K562 (cell line): ENCODE measurements at regions not wholly inside any gene's neighbourhood (a gene's known extent, or its start where the extent isn't known, plus 50 kb on each side); places are given as distances from the start of the nearest gene placed in this dataset.

Experiments used
- ATAC-seq: fragments of 200-7000 bp; cut with Tn5 transposase; 3 replicates; pipeline ENCODE4 v1.9.1; 2020; ENCODE audit warnings: moderate library complexity
- BruUV-seq: library from RNA; stranded (reverse); fragments of 400-500 nt; replicated peaks from 2 replicates; lab custom pipeline; 2021; lab: Mats Ljungman, UMichigan
- CTCF ChIA-PET: fragments of 300-600 bp; formaldehyde crosslinking; extraction: SDS; loops from one replicate; lab custom pipeline; 2021; ENCODE audit warnings: low intra/inter-chr PET ratio; lab: Yijun Ruan, JAX
- POLR2A ChIA-PET: fragments of 300-600, 350-650 bp; sonication (Branson Sonifier 250); formaldehyde crosslinking; extraction: SDS; loops from one replicate; lab custom pipeline; 2021; ENCODE audit warnings: antibody characterized with exemption, inconsistent platforms; lab: Yijun Ruan, JAX
- DNase-seq, 4 experiments: peaks; one replicate each; pipeline versions ENCODE4 v3.0.0 to v3.0.0-alpha.2; 2011 to 2018; ENCODE audit warnings: low spot score in 3 of 4, mixed read lengths in 3 of 4; ENCODE audit errors: extremely low read depth in 1 of 4
- FAIRE-seq: peaks from 2 replicates; lab custom pipeline; 2011; peaks lifted over from hg19 to GRCh38; lab: Jason Lieb, UNC
- H2AFZ ChIP-seq: 2 replicates; pipeline ENCODE4 v1.6.0; 2011; ENCODE audit warnings: low read depth, low read length, control low read depth, inconsistent platforms
- H3K27ac ChIP-seq: fragments of 200-600 bp; 3 replicates; pipeline ENCODE4 v1.8.0; 2011; ENCODE audit warnings: low read depth, mild to moderate bottlenecking, control low read depth, inconsistent platforms, low read length, moderate library complexity, mixed read lengths; ENCODE audit errors: extremely low read depth
- H3K27me3 ChIP-seq, 2 experiments: fragments of 300-600 bp in 1 of 2; 2 replicates in 1 of 2; 3 replicates in 1 of 2; pipeline versions ENCODE4 v1.6.0 to v1.8.0; 2011; ENCODE audit warnings: inconsistent platforms in 2 of 2, low read length in 2 of 2, mild to moderate bottlenecking in 1 of 2, mixed read lengths in 1 of 2, moderate library complexity in 1 of 2; ENCODE audit not compliant: control insufficient read depth in 2 of 2, insufficient read depth in 2 of 2
- H3K36me3 ChIP-seq: fragments of 300-600 bp; 3 replicates; pipeline ENCODE4 v1.8.0; 2011; ENCODE audit warnings: mild to moderate bottlenecking, low read length, inconsistent platforms; ENCODE audit not compliant: control insufficient read depth, insufficient read depth
- H3K4me1 ChIP-seq, 2 experiments: fragments of 200-600 bp in 1 of 2; replicated peaks in 1 of 2; 2 replicates in 1 of 2; 3 replicates in 1 of 2; pipeline versions ENCODE4 v1.5.1 to v1.8.0; 2011; ENCODE audit warnings: inconsistent platforms in 2 of 2, low read length in 2 of 2, mild to moderate bottlenecking in 1 of 2, mixed read lengths in 1 of 2, moderate library complexity in 1 of 2; ENCODE audit not compliant: control insufficient read depth in 2 of 2, insufficient read depth in 2 of 2
- H3K4me2 ChIP-seq: 2 replicates; pipeline ENCODE4 v1.6.1; 2011; ENCODE audit warnings: low read length, control low read depth, inconsistent platforms, mixed read lengths; ENCODE audit not compliant: insufficient read depth
- H3K4me3 ChIP-seq: fragments of 200-600 bp; sonication (generic), shearing (Covaris generic); 2 replicates; pipeline ENCODE4 v1.5.1; 2016; ENCODE audit warnings: control low read depth, inconsistent platforms
- H3K79me2 ChIP-seq: fragments of 200-600 bp; 3 replicates; pipeline ENCODE4 v1.8.0; 2011; ENCODE audit warnings: low read length, inconsistent platforms; ENCODE audit not compliant: control insufficient read depth, insufficient read depth
- H3K9ac ChIP-seq, 2 experiments: 2 replicates each; pipeline versions ENCODE4 v1.6.0 to v1.6.1; 2011; ENCODE audit warnings: low read depth in 2 of 2, low read length in 2 of 2, control low read depth in 1 of 2, inconsistent platforms in 1 of 2, mild to moderate bottlenecking in 1 of 2, mixed read lengths in 1 of 2; ENCODE audit not compliant: insufficient read depth in 1 of 2
- H3K9me1 ChIP-seq: one replicate; pipeline ENCODE4 v1.6.0; 2011; ENCODE audit warnings: inconsistent platforms, mild to moderate bottlenecking, low read length, moderate library complexity; ENCODE audit not compliant: control insufficient read depth, insufficient read depth
- H3K9me3 ChIP-seq: replicated peaks from 2 replicates; pipeline ENCODE4 v1.5.1; 2011; ENCODE audit warnings: low read depth, low read length, inconsistent platforms; ENCODE audit not compliant: control insufficient read depth, insufficient read depth
- H4K20me1 ChIP-seq: replicated peaks from 2 replicates; pipeline ENCODE4 v1.6.1; 2011; ENCODE audit warnings: low read length, inconsistent platforms, mixed read lengths; ENCODE audit not compliant: control insufficient read depth, insufficient read depth
- ATF7 ChIP-seq: fragments of 450-650 bp; IDR thresholded peaks from 2 replicates; pipeline ENCODE4 v1.7.1; 2014; ENCODE audit warnings: mild to moderate bottlenecking, moderate library complexity
- CBX8 ChIP-seq: fragments of 200-600 bp; sonication (generic); IDR thresholded peaks from 2 replicates; pipeline ENCODE4 v1.6.1; 2012; ENCODE audit warnings: borderline replicate concordance, mixed run types, low read depth, mild to moderate bottlenecking, moderate library complexity, mixed read lengths, low read length, control low read depth, inconsistent platforms; ENCODE audit not compliant: poor library complexity, severe bottlenecking; ENCODE audit errors: extremely low read depth
- CSDE1 ChIP-seq, 2 experiments: fragments of 450-650 bp; IDR thresholded peaks; 2 replicates each; pipeline ENCODE4 v1.6.1; 2016; ENCODE audit warnings: mild to moderate bottlenecking in 1 of 2
- L3MBTL2 ChIP-seq: fragments of 450-650 bp; IDR thresholded peaks from 2 replicates; pipeline ENCODE4 v1.6.1; 2016; ENCODE audit warnings: mild to moderate bottlenecking, moderate library complexity
- MAFF ChIP-seq: IDR thresholded peaks from 2 replicates; pipeline ENCODE4 v1.6.1; 2012; ENCODE audit warnings: low read length, improper control_type of control experiment
- NFXL1 ChIP-seq: fragments of 450-650 bp; formaldehyde crosslinking; IDR thresholded peaks from 2 replicates; pipeline ENCODE4 v1.4.0; 2021; ENCODE audit warnings: mild to moderate bottlenecking
- NR2F6 ChIP-seq: fragments of 450-650 bp; formaldehyde crosslinking; IDR thresholded peaks from 2 replicates; pipeline ENCODE4 v1.4.0; 2020; ENCODE audit warnings: mild to moderate bottlenecking
- RNF2 ChIP-seq: sonication (generic); IDR thresholded peaks from 2 replicates; pipeline ENCODE4 v1.6.1; 2016
- ZNF124 ChIP-seq: sonication (generic); formaldehyde crosslinking; IDR thresholded peaks from 2 replicates; pipeline ENCODE4 v1.8.1; 2022; ENCODE audit warnings: missing genetic modification reagents
- ZNF431 ChIP-seq: sonication (generic); formaldehyde crosslinking; IDR thresholded peaks from 2 replicates; pipeline ENCODE4 v1.8.0; 2022; ENCODE audit warnings: mild to moderate bottlenecking, missing genetic modification reagents
- WGBS: fragments of 100-300 bp; shearing (Covaris generic); methylation state at CpG from one replicate; pipeline ENCODE4 v1.1.6; 2016; ENCODE audit warnings: low coverage, mixed read lengths; ENCODE audit not compliant: insufficient coverage; ENCODE audit errors: missing lambda C conversion rate; 5-methylcytosine and 5-hydroxymethylcytosine counted together
- in situ Hi-C: fragments of 300-500 bp; cut with MboI; formaldehyde crosslinking; loops from 4 replicates; pipeline ENCODE4 v1.15.0; 2018; ENCODE audit warnings: inconsistent platforms, mixed read lengths
- intact Hi-C: fragments of 100-400 bp; cut with micrococcal nuclease; formaldehyde crosslinking; loops from 2 replicates; pipeline ENCODE4 v1.14.2; 2022
- TF ChIP-seq, protein P1 (sequence below): sonication (generic); formaldehyde crosslinking; IDR thresholded peaks from 2 replicates; pipeline ENCODE4 v1.8.0; 2022; ENCODE audit warnings: mild to moderate bottlenecking, missing genetic modification reagents
- TF ChIP-seq, protein P2 (sequence below): sonication (generic); formaldehyde crosslinking; IDR thresholded peaks from 2 replicates; pipeline ENCODE4 v1.8.0; 2023; ENCODE audit warnings: mild to moderate bottlenecking, missing genetic modification reagents
- TF ChIP-seq, protein P3 (sequence below): fragments of 450-650 bp; conservative IDR thresholded peaks from 2 replicates; pipeline ENCODE4 v1.6.1; 2016; ENCODE audit warnings: missing genetic modification characterization, low read depth, mild to moderate bottlenecking, control low read depth, missing compliant biosample characterization
- TF ChIP-seq, protein P4 (sequence below): sonication (generic); formaldehyde crosslinking; IDR thresholded peaks from 2 replicates; pipeline ENCODE4 v1.8.0; 2022; ENCODE audit warnings: mild to moderate bottlenecking, missing genetic modification reagents, borderline replicate concordance
- TF ChIP-seq, protein P5 (sequence below): fragments of 450-650 bp; IDR thresholded peaks from 2 replicates; pipeline ENCODE4 v1.6.1; 2016; ENCODE audit warnings: antibody characterized with exemption

DNA sequence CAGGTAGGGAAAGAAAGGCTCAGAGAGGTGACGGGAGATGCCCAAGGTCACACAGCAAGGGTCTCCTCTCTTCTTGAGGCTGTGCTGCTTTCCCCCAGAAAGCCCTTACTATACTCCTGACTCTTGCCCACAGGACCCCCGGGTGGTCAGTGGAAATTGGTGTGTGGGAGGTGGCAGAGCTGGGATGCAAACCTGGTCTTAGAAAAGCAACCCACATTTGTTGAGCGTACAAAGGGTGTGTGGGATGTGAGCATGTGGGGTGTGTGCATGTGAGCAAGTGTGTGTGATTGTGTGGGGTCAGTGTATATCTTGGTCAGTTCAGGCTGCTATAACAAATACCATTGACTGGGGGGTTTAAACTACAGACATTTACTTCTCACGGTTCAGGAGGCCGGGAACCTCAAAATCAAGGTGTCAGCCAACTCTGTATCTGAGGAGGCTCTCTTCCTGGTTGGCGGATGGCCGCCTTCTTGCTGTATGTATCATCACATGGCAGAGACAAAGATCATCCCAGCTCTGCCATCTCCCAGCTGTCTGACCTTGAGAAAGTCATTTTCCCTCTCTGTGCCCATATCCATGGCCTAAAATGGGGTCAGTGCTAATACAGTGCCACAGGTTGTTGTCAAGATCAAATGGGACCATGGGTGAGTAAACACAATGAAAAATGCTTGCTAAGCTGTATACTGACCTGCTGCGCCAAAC lies 268.5 kb downstream of the PTPRU start:
- Histone ChIP-seq H3K9me3 (no peaks in the 10 kb centered on the region), H3K4me2 (no peak overlapping the region), H3K79me2 (no peaks in the 10 kb centered on the region), H3K9me1 (no peaks in the 10 kb centered on the region), H3K27me3 (peaks cover 4 to 23% of the 10 kb centered on the region in 2 experiments; a peak in 2 of 5 replicates), H3K27ac (no peak overlapping the region), H3K4me1 (no peaks in the 10 kb centered on the region), H2AFZ (no peak overlapping the region), H4K20me1 (no peaks in the 10 kb centered on the region; the same call in 1 of the 2 replicates), H3K36me3 (no peaks in the 10 kb centered on the region), H3K9ac (no peak overlapping the region), H3K4me3 (no peak overlapping the region)
- 0% methylated on average over 8 of the region's 8 CpGs for WGBS
- POLR2A ChIA-PET, result interaction anchor here (0.6 to 1.2 kb wide), 4 partner anchors 9 to 1019 kb away, joined by 3 to 4 read pairs (median 3); no protein-coding TSS in a partner anchor
- no peak for FAIRE-seq
- in situ Hi-C loops, result no loop called here
- ATAC-seq, result no peak
- no peak for DNase-seq
- BruUV-seq, result no TSS peak
- CTCF ChIA-PET, result no interaction called here
- intact Hi-C loops, result no loop called here
- TF ChIP-seq NR2F6 (CRISPR knock-in tag) (no peak), MAFF (no peak), RNF2 (no peak), ZNF431 (CRISPR knock-in tag) (no peak), CSDE1 (IDR thresholded peaks at IDR 0.05) (no peak), ATF7 (no peak), CBX8 (no peak), ZNF124 (CRISPR knock-in tag) (no peak), NFXL1 (CRISPR knock-in tag) (no peak), L3MBTL2 (no peak)
- TF ChIP-seq, protein P1, sequence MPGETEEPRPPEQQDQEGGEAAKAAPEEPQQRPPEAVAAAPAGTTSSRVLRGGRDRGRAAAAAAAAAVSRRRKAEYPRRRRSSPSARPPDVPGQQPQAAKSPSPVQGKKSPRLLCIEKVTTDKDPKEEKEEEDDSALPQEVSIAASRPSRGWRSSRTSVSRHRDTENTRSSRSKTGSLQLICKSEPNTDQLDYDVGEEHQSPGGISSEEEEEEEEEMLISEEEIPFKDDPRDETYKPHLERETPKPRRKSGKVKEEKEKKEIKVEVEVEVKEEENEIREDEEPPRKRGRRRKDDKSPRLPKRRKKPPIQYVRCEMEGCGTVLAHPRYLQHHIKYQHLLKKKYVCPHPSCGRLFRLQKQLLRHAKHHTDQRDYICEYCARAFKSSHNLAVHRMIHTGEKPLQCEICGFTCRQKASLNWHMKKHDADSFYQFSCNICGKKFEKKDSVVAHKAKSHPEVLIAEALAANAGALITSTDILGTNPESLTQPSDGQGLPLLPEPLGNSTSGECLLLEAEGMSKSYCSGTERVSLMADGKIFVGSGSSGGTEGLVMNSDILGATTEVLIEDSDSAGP (CRISPR knock-in tag), result no peak
- TF ChIP-seq, protein P2, sequence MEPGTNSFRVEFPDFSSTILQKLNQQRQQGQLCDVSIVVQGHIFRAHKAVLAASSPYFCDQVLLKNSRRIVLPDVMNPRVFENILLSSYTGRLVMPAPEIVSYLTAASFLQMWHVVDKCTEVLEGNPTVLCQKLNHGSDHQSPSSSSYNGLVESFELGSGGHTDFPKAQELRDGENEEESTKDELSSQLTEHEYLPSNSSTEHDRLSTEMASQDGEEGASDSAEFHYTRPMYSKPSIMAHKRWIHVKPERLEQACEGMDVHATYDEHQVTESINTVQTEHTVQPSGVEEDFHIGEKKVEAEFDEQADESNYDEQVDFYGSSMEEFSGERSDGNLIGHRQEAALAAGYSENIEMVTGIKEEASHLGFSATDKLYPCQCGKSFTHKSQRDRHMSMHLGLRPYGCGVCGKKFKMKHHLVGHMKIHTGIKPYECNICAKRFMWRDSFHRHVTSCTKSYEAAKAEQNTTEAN (CRISPR knock-in tag), result no peak
- TF ChIP-seq, protein P3, sequence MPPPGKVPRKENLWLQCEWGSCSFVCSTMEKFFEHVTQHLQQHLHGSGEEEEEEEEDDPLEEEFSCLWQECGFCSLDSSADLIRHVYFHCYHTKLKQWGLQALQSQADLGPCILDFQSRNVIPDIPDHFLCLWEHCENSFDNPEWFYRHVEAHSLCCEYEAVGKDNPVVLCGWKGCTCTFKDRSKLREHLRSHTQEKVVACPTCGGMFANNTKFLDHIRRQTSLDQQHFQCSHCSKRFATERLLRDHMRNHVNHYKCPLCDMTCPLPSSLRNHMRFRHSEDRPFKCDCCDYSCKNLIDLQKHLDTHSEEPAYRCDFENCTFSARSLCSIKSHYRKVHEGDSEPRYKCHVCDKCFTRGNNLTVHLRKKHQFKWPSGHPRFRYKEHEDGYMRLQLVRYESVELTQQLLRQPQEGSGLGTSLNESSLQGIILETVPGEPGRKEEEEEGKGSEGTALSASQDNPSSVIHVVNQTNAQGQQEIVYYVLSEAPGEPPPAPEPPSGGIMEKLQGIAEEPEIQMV (tag), result no peak
- TF ChIP-seq, protein P4, sequence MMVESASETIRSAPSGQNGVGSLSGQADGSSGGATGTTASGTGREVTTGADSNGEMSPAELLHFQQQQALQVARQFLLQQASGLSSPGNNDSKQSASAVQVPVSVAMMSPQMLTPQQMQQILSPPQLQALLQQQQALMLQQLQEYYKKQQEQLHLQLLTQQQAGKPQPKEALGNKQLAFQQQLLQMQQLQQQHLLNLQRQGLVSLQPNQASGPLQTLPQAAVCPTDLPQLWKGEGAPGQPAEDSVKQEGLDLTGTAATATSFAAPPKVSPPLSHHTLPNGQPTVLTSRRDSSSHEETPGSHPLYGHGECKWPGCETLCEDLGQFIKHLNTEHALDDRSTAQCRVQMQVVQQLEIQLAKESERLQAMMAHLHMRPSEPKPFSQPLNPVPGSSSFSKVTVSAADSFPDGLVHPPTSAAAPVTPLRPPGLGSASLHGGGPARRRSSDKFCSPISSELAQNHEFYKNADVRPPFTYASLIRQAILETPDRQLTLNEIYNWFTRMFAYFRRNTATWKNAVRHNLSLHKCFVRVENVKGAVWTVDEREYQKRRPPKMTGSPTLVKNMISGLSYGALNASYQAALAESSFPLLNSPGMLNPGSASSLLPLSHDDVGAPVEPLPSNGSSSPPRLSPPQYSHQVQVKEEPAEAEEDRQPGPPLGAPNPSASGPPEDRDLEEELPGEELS (CRISPR knock-in tag), result no peak
- TF ChIP-seq, protein P5, sequence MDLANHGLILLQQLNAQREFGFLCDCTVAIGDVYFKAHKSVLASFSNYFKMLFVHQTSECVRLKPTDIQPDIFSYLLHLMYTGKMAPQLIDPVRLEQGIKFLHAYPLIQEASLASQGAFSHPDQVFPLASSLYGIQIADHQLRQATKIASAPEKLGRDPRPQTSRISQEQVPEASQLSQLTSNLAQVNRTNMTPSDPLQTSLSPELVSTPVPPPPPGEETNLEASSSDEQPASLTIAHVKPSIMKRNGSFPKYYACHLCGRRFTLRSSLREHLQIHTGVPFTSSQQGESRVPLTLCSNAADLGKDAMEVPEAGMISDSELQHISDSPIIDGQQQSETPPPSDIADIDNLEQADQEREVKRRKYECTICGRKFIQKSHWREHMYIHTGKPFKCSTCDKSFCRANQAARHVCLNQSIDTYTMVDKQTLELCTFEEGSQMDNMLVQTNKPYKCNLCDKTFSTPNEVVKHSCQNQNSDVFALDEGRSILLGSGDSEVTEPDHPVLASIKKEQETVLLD, result no peak
